Cardiac muscle cell (in vitro differentiated cells and primary cell): ENCODE measurements at regions not wholly inside any gene's neighbourhood (a gene's known extent, or its start where the extent isn't known, plus 50 kb on each side); places are given as distances from the start of the nearest gene placed in this dataset.

ENCODE experiments used
- DNase-seq, 2 donors: peaks; one replicate each; pipeline versions ENCODE4 v3.0.0 to v3.0.0-alpha.2; 2010 to 2017; ENCODE audit warnings: low read depth in 1 of 2, low spot score in 1 of 2
- H3K27ac ChIP-seq: fragments of 200-600 bp; sonication (generic); 2 replicates; pipeline ENCODE4 v1.5.1; 2016
- H3K27me3 ChIP-seq: fragments of 200-600 bp; sonication (generic); 2 replicates; pipeline ENCODE4 v1.6.0; 2016; ENCODE audit warnings: control low read depth
- H3K36me3 ChIP-seq: fragments of 200-600 bp; sonication (generic); 2 replicates; pipeline ENCODE4 v1.5.1; 2016; ENCODE audit warnings: control low read depth
- H3K4me1 ChIP-seq: fragments of 200-600 bp; sonication (generic); 2 replicates; pipeline ENCODE4 v1.8.1; 2017; ENCODE audit warnings: low read depth, mild to moderate bottlenecking, mixed run types
- H3K4me3 ChIP-seq: fragments of 200-600 bp; sonication (generic); 2 replicates; pipeline ENCODE4 v1.5.1; 2016; ENCODE audit warnings: mild to moderate bottlenecking
- H3K9me3 ChIP-seq: fragments of 200-600 bp; sonication (generic); 2 replicates; pipeline ENCODE4 v1.5.1; 2017; ENCODE audit warnings: low read depth, mild to moderate bottlenecking, control low read depth
- CTCF ChIP-seq: IDR thresholded peaks from 2 replicates; pipeline ENCODE4 v1.5.1; 2012; ENCODE audit warnings: low read depth, mild to moderate bottlenecking, low read length

- H3K4me3 ChIP-seq, result no peak overlapping the region
- no peaks in the 10 kb centered on the region for H3K27me3 ChIP-seq
- H3K36me3 ChIP-seq, result no peaks in the 10 kb centered on the region
- H3K4me1 ChIP-seq, result no peaks in the 10 kb centered on the region
- DNase-seq, result no peak
- H3K9me3 ChIP-seq, result no peaks in the 10 kb centered on the region
- H3K27ac ChIP-seq, result no peak overlapping the region
- no peak for TF ChIP-seq CTCF
These were observed 106.1 kb upstream of the PLET1 start for GRCh38 chr11:112366777-112367176.

GRCh38 chr11:112367461-112367860 lies 106.8 kb upstream of the PLET1 start:
- DNase-seq, result no peak
- no peak for TF ChIP-seq CTCF
- no peak overlapping the region for H3K4me3 ChIP-seq
- no peaks in the 10 kb centered on the region for H3K9me3 ChIP-seq
- H3K27ac ChIP-seq, result no peak overlapping the region
- H3K4me1 ChIP-seq, result no peaks in the 10 kb centered on the region
- H3K27me3 ChIP-seq, result no peaks in the 10 kb centered on the region
- no peaks in the 10 kb centered on the region for H3K36me3 ChIP-seq

GRCh38 chr11:112367895-112368294 lies 107.2 kb upstream of the PLET1 start:
- H3K27ac ChIP-seq, result no peak overlapping the region
- H3K27me3 ChIP-seq, result no peaks in the 10 kb centered on the region
- no peak for DNase-seq
- H3K36me3 ChIP-seq, result no peaks in the 10 kb centered on the region
- no peaks in the 10 kb centered on the region for H3K9me3 ChIP-seq
- no peaks in the 10 kb centered on the region for H3K4me1 ChIP-seq
- H3K4me3 ChIP-seq, result no peak overlapping the region
- no peak for TF ChIP-seq CTCF

- H3K27me3 ChIP-seq, result no peaks in the 10 kb centered on the region
- no peak for DNase-seq
- no peak overlapping the region for H3K4me3 ChIP-seq
- TF ChIP-seq CTCF, result no peak
- no peak overlapping the region for H3K27ac ChIP-seq
- no peaks in the 10 kb centered on the region for H3K4me1 ChIP-seq
- no peaks in the 10 kb centered on the region for H3K36me3 ChIP-seq
- no peaks in the 10 kb centered on the region for H3K9me3 ChIP-seq
These were observed 107.7 kb upstream of the PLET1 start for GRCh38 chr11:112368381-112368780.

- H3K27me3 ChIP-seq, result no peaks in the 10 kb centered on the region
- H3K36me3 ChIP-seq, result no peaks in the 10 kb centered on the region
- no peak for DNase-seq
- H3K4me1 ChIP-seq, result peaks cover 4% of the 10 kb centered on the region
- H3K27ac ChIP-seq, result no peak overlapping the region
- H3K4me3 ChIP-seq, result no peak overlapping the region
- TF ChIP-seq CTCF, result no peak
- no peaks in the 10 kb centered on the region for H3K9me3 ChIP-seq
These were observed 108.7 kb upstream of the PLET1 start for GRCh38 chr11:112369374-112369773.

- no peaks in the 10 kb centered on the region for H3K9me3 ChIP-seq
- H3K4me1 ChIP-seq, result peaks cover 9% of the 10 kb centered on the region
- H3K36me3 ChIP-seq, result no peaks in the 10 kb centered on the region
- H3K27ac ChIP-seq, result no peak overlapping the region
- H3K27me3 ChIP-seq, result no peaks in the 10 kb centered on the region
- no peak for TF ChIP-seq CTCF
- H3K4me3 ChIP-seq, result no peak overlapping the region
- no peak for DNase-seq
These were observed 109.3 kb upstream of the PLET1 start for GRCh38 chr11:112369916-112370315.
